Mesendoderm (in vitro differentiated cells): ENCODE measurements at regions not wholly inside any gene's neighbourhood (a gene's known extent, or its start where the extent isn't known, plus 50 kb on each side); places are given as distances from the start of the nearest gene placed in this dataset.

Experiments used
- DNase-seq: peaks from one replicate; pipeline ENCODE4 v3.0.0; 2013
- H2AK5ac ChIP-seq: 2 replicates; pipeline ENCODE4 v1.6.1; 2013; ENCODE audit warnings: low read length, inconsistent platforms
- H2BK120ac ChIP-seq: 2 replicates; pipeline ENCODE4 v1.6.1; 2013; ENCODE audit warnings: low read depth, mild to moderate bottlenecking, low read length, moderate library complexity, mixed read lengths
- H2BK15ac ChIP-seq: replicated peaks from 2 replicates; pipeline ENCODE4 v1.6.1; 2013; ENCODE audit warnings: low read depth, mild to moderate bottlenecking, moderate library complexity
- H2BK5ac ChIP-seq: 2 replicates; pipeline ENCODE4 v1.6.1; 2013; ENCODE audit warnings: low read length, inconsistent platforms
- H3K18ac ChIP-seq: 2 replicates; pipeline ENCODE4 v1.6.1; 2013; ENCODE audit warnings: mild to moderate bottlenecking, low read length, mixed read lengths
- H3K23ac ChIP-seq: one replicate; pipeline ENCODE4 v1.6.1; 2013; ENCODE audit warnings: low read length
- H3K27ac ChIP-seq: 2 replicates; pipeline ENCODE4 v1.5.1; 2013; ENCODE audit warnings: low read depth, mild to moderate bottlenecking, inconsistent platforms, low read length, moderate library complexity
- H3K27me3 ChIP-seq: 2 replicates; pipeline ENCODE4 v1.6.1; 2013; ENCODE audit warnings: low read length, control low read depth, mild to moderate bottlenecking, inconsistent platforms; ENCODE audit not compliant: insufficient read depth, poor library complexity
- H3K36me3 ChIP-seq: 2 replicates; pipeline ENCODE4 v1.6.1; 2013; ENCODE audit warnings: low read length, inconsistent platforms; ENCODE audit not compliant: control insufficient read depth, insufficient read depth
- H3K4ac ChIP-seq: one replicate; pipeline ENCODE4 v1.6.1; 2013; ENCODE audit warnings: low read depth, mild to moderate bottlenecking, low read length, moderate library complexity
- H3K4me1 ChIP-seq: 2 replicates; pipeline ENCODE4 v1.6.1; 2013; ENCODE audit warnings: low read depth, low read length, inconsistent platforms; ENCODE audit not compliant: control insufficient read depth
- H3K4me2 ChIP-seq: 2 replicates; pipeline ENCODE4 v1.6.1; 2013; ENCODE audit warnings: low read length
- H3K4me3 ChIP-seq: 2 replicates; pipeline ENCODE4 v1.5.1; 2013; ENCODE audit warnings: mild to moderate bottlenecking, low read length
- H3K56ac ChIP-seq: one replicate; pipeline ENCODE4 v1.6.1; 2013; ENCODE audit warnings: low read length
- H3K79me1 ChIP-seq: 2 replicates; pipeline ENCODE4 v1.6.1; 2013; ENCODE audit warnings: low read length, inconsistent platforms
- H3K79me2 ChIP-seq: 2 replicates; pipeline ENCODE4 v1.6.1; 2013; ENCODE audit warnings: mild to moderate bottlenecking, low read length; ENCODE audit not compliant: control insufficient read depth, insufficient read depth
- H3K9ac ChIP-seq: 2 replicates; pipeline ENCODE4 v1.6.1; 2013; ENCODE audit warnings: low read length, inconsistent platforms
- H4K5ac ChIP-seq: one replicate; pipeline ENCODE4 v1.6.1; 2013; ENCODE audit warnings: low read length
- H4K8ac ChIP-seq: one replicate; pipeline ENCODE4 v1.6.1; 2013; ENCODE audit warnings: low read depth, mild to moderate bottlenecking, control low read depth, low read length, moderate library complexity
- WGBS: extraction: QIAGEN DNeasy Blood & Tissue Kit; methylation state at CpG from one replicate; pipeline ENCODE4 v1.1.7; 2013; ENCODE audit warnings: low lambda C conversion rate, missing lambda C conversion rate; ENCODE audit not compliant: insufficient coverage; ENCODE audit errors: extremely low coverage; 5-methylcytosine and 5-hydroxymethylcytosine counted together

GRCh38 chr7:19872094-19872493 lies 98.7 kb upstream of the TMEM196 start:
- Histone ChIP-seq H3K36me3 (no peaks in the 10 kb centered on the region), H3K27ac (no peak overlapping the region), H3K4me1 (no peaks in the 10 kb centered on the region), H3K4ac (no peak overlapping the region), H2BK15ac (no peak overlapping the region), H3K4me3 (no peak overlapping the region), H4K5ac (no peak overlapping the region), H3K18ac (no peak overlapping the region), H3K23ac (no peak overlapping the region), H4K8ac (no peak overlapping the region), H3K79me2 (no peaks in the 10 kb centered on the region), H3K9ac (no peak overlapping the region), H2BK5ac (no peak overlapping the region), H3K56ac (no peak overlapping the region), H3K27me3 (no peaks in the 10 kb centered on the region), H3K79me1 (no peaks in the 10 kb centered on the region), H2BK120ac (no peak overlapping the region), H2AK5ac (no peak overlapping the region), H3K4me2 (no peak overlapping the region)
- DNase-seq = no peak
- WGBS = no CpG with 5 or more reads among the region's 1 CpG

- Histone ChIP-seq H2BK15ac (no peak overlapping the region), H3K4me3 (no peak overlapping the region), H3K79me2 (no peaks in the 10 kb centered on the region), H3K27ac (no peak overlapping the region), H4K5ac (no peak overlapping the region), H3K9ac (no peak overlapping the region), H3K36me3 (no peaks in the 10 kb centered on the region), H2BK5ac (no peak overlapping the region), H3K4me1 (no peaks in the 10 kb centered on the region), H3K4me2 (no peak overlapping the region), H4K8ac (no peak overlapping the region), H3K4ac (no peak overlapping the region), H2AK5ac (no peak overlapping the region), H2BK120ac (no peak overlapping the region), H3K56ac (no peak overlapping the region), H3K27me3 (no peaks in the 10 kb centered on the region), H3K23ac (no peak overlapping the region), H3K18ac (no peak overlapping the region), H3K79me1 (no peaks in the 10 kb centered on the region)
- WGBS = no CpG with 5 or more reads among the region's 2 CpGs
- no peak for DNase-seq
Observed at GRCh38 chr7:19871102-19871501, 97.7 kb upstream of the TMEM196 start.

- 100% methylated on average over 1 of the region's 3 CpGs for WGBS
Observed at GRCh38 chr7:19869979-19870378, 96.6 kb upstream of the TMEM196 start.

GRCh38 chr7:19853261-19853832 lies 79.9 kb upstream of the TMEM196 start:
- no peak overlapping the region for H3K9ac ChIP-seq
- H3K36me3 ChIP-seq = no peaks in the 10 kb centered on the region
- no peak overlapping the region for H2BK15ac ChIP-seq
- no peak overlapping the region for H2AK5ac ChIP-seq
- no peak overlapping the region for H2BK120ac ChIP-seq
- no peak overlapping the region for H3K27ac ChIP-seq
- H4K8ac ChIP-seq = no peak overlapping the region
- no peak overlapping the region for H3K56ac ChIP-seq
- no peaks in the 10 kb centered on the region for H3K79me1 ChIP-seq
- no peaks in the 10 kb centered on the region for H3K4me1 ChIP-seq
- no peak overlapping the region for H3K23ac ChIP-seq
- H4K5ac ChIP-seq = no peak overlapping the region
- no peak overlapping the region for H3K4me3 ChIP-seq
- no CpG with 5 or more reads among the region's 5 CpGs for WGBS
- H3K27me3 ChIP-seq = no peaks in the 10 kb centered on the region
- H3K4ac ChIP-seq = no peak overlapping the region
- DNase-seq = no peak
- H3K18ac ChIP-seq = no peak overlapping the region
- H3K4me2 ChIP-seq = no peak overlapping the region
- no peak overlapping the region for H2BK5ac ChIP-seq
- H3K79me2 ChIP-seq = no peaks in the 10 kb centered on the region

More at GRCh38 chr7:19869979-19870378, 96.6 kb upstream of the TMEM196 start:
- no peaks in the 10 kb centered on the region for H3K4me1 ChIP-seq
- H3K4ac ChIP-seq = no peak overlapping the region
- H2AK5ac ChIP-seq = no peak overlapping the region
- no peak overlapping the region for H4K5ac ChIP-seq
- no peaks in the 10 kb centered on the region for H3K36me3 ChIP-seq
- H2BK5ac ChIP-seq = no peak overlapping the region
- H3K27me3 ChIP-seq = no peaks in the 10 kb centered on the region
- H3K79me2 ChIP-seq = no peaks in the 10 kb centered on the region
- no peak overlapping the region for H3K23ac ChIP-seq
- no peak overlapping the region for H3K9ac ChIP-seq
- no peak overlapping the region for H3K18ac ChIP-seq
- H2BK120ac ChIP-seq = no peak overlapping the region
- no peak overlapping the region for H3K4me2 ChIP-seq
- H3K79me1 ChIP-seq = no peaks in the 10 kb centered on the region
- H4K8ac ChIP-seq = no peak overlapping the region
- no peak overlapping the region for H3K27ac ChIP-seq
- H2BK15ac ChIP-seq = no peak overlapping the region
- H3K56ac ChIP-seq = no peak overlapping the region
- no peak for DNase-seq
- no peak overlapping the region for H3K4me3 ChIP-seq

- no peak overlapping the region for H3K4me2 ChIP-seq
- H2BK5ac ChIP-seq = no peak overlapping the region
- H3K4me1 ChIP-seq = no peaks in the 10 kb centered on the region
- H2BK120ac ChIP-seq = no peak overlapping the region
- no CpG with 5 or more reads among the region's 1 CpG for WGBS
- no peaks in the 10 kb centered on the region for H3K79me2 ChIP-seq
- DNase-seq = no peak
- H3K4ac ChIP-seq = no peak overlapping the region
- no peak overlapping the region for H2BK15ac ChIP-seq
- no peak overlapping the region for H3K56ac ChIP-seq
- no peak overlapping the region for H3K27ac ChIP-seq
- no peak overlapping the region for H4K5ac ChIP-seq
- H3K4me3 ChIP-seq = no peak overlapping the region
- H3K36me3 ChIP-seq = no peaks in the 10 kb centered on the region
- no peak overlapping the region for H4K8ac ChIP-seq
- no peak overlapping the region for H3K18ac ChIP-seq
- no peak overlapping the region for H3K9ac ChIP-seq
- H3K23ac ChIP-seq = no peak overlapping the region
- no peaks in the 10 kb centered on the region for H3K27me3 ChIP-seq
- H2AK5ac ChIP-seq = no peak overlapping the region
- H3K79me1 ChIP-seq = no peaks in the 10 kb centered on the region
Observed at GRCh38 chr7:19852192-19852591, 78.8 kb upstream of the TMEM196 start.

- Histone ChIP-seq H2AK5ac (no peak overlapping the region), H2BK15ac (no peak overlapping the region), H3K27ac (no peak overlapping the region), H3K23ac (no peak overlapping the region), H2BK120ac (no peak overlapping the region), H3K18ac (no peak overlapping the region), H3K4me1 (no peaks in the 10 kb centered on the region), H3K79me1 (no peaks in the 10 kb centered on the region), H3K36me3 (no peaks in the 10 kb centered on the region), H3K79me2 (no peaks in the 10 kb centered on the region), H3K27me3 (no peaks in the 10 kb centered on the region), H4K8ac (no peak overlapping the region), H3K4ac (no peak overlapping the region), H2BK5ac (no peak overlapping the region), H4K5ac (no peak overlapping the region), H3K4me3 (no peak overlapping the region), H3K9ac (no peak overlapping the region), H3K4me2 (no peak overlapping the region), H3K56ac (no peak overlapping the region)
- no peak for DNase-seq
- no CpG with 5 or more reads among the region's 3 CpGs for WGBS
Observed at GRCh38 chr7:19851504-19851903, 78.1 kb upstream of the TMEM196 start.
